Neuronal stem cell (in vitro differentiated cells): ENCODE measurements at regions not wholly inside any gene's neighbourhood (a gene's known extent, or its start where the extent isn't known, plus 50 kb on each side); places are given as distances from the start of the nearest gene placed in this dataset.

Source experiments
- DNase-seq: peaks from one replicate; pipeline ENCODE4 v3.0.0-alpha.2; 2013; ENCODE audit warnings: low spot score
- H2AFZ ChIP-seq: one replicate; pipeline ENCODE4 v1.6.1; 2013; ENCODE audit warnings: mild to moderate bottlenecking, low read length, inconsistent platforms
- H2AK5ac ChIP-seq: 2 replicates; pipeline ENCODE4 v1.6.1; 2013; ENCODE audit warnings: low read depth, mild to moderate bottlenecking, inconsistent platforms, low read length, moderate library complexity, mixed read lengths
- H2BK120ac ChIP-seq: 2 replicates; pipeline ENCODE4 v1.6.1; 2013; ENCODE audit warnings: low read depth, mild to moderate bottlenecking, inconsistent platforms, low read length, moderate library complexity, mixed read lengths
- H2BK12ac ChIP-seq: one replicate; pipeline ENCODE4 v1.6.1; 2013; ENCODE audit warnings: low read length, inconsistent platforms
- H2BK15ac ChIP-seq: 2 replicates; pipeline ENCODE4 v1.6.1; 2013; ENCODE audit warnings: mild to moderate bottlenecking, low read length, inconsistent platforms, mixed read lengths
- H2BK5ac ChIP-seq: one replicate; pipeline ENCODE4 v1.6.1; 2013; ENCODE audit warnings: inconsistent platforms, mild to moderate bottlenecking, low read length, moderate library complexity
- H3K14ac ChIP-seq: one replicate; pipeline ENCODE4 v1.6.1; 2013; ENCODE audit warnings: low read length, inconsistent platforms
- H3K18ac ChIP-seq: 2 replicates; pipeline ENCODE4 v1.6.1; 2013; ENCODE audit warnings: low read length, inconsistent platforms
- H3K23ac ChIP-seq: 2 replicates; pipeline ENCODE4 v1.6.1; 2013; ENCODE audit warnings: low read depth, mild to moderate bottlenecking, mixed read lengths, low read length, inconsistent platforms; ENCODE audit not compliant: poor library complexity
- H3K27ac ChIP-seq: replicated peaks from 3 replicates; pipeline ENCODE4 v1.5.1; 2013; ENCODE audit warnings: low read length, inconsistent platforms
- H3K27me3 ChIP-seq, 3 experiments: 2 replicates each; pipeline ENCODE4 v1.6.1; 2013; ENCODE audit warnings: low read length in 3 of 3, mild to moderate bottlenecking in 2 of 3, inconsistent platforms in 1 of 3, low read depth in 1 of 3, mixed read lengths in 1 of 3, moderate library complexity in 1 of 3; ENCODE audit not compliant: control insufficient read depth in 3 of 3, insufficient read depth in 3 of 3
- H3K36me3 ChIP-seq, 2 donors: replicated peaks in 1 of 2; 2 replicates each; pipeline ENCODE4 v1.6.1; 2013; ENCODE audit warnings: low read length in 2 of 2; ENCODE audit not compliant: control insufficient read depth in 2 of 2, insufficient read depth in 2 of 2
- H3K4ac ChIP-seq: 2 replicates; pipeline ENCODE4 v1.6.1; 2013; ENCODE audit warnings: inconsistent platforms, mild to moderate bottlenecking, low read length, moderate library complexity
- H3K4me1 ChIP-seq, 2 donors: 1 replicate in 1 of 2; 2 replicates in 1 of 2; pipeline ENCODE4 v1.6.1; 2013; ENCODE audit warnings: low read length in 2 of 2, low read depth in 1 of 2; ENCODE audit not compliant: control insufficient read depth in 2 of 2, insufficient read depth in 1 of 2
- H3K4me2 ChIP-seq: one replicate; pipeline ENCODE4 v1.6.1; 2013; ENCODE audit warnings: mild to moderate bottlenecking, low read length, inconsistent platforms; ENCODE audit not compliant: insufficient read depth, poor library complexity, severe bottlenecking
- H3K4me3 ChIP-seq, 2 donors: 2 replicates each; pipeline ENCODE4 v1.5.1; 2013; ENCODE audit warnings: low read length in 2 of 2, mild to moderate bottlenecking in 2 of 2, inconsistent platforms in 1 of 2, moderate library complexity in 1 of 2
- H3K79me1 ChIP-seq: one replicate; pipeline ENCODE4 v1.6.1; 2013; ENCODE audit warnings: low read depth, mild to moderate bottlenecking, inconsistent platforms, low read length, moderate library complexity
- H3K9ac ChIP-seq: one replicate; pipeline ENCODE4 v1.6.1; 2013; ENCODE audit warnings: mild to moderate bottlenecking, low read depth, low read length, inconsistent platforms; ENCODE audit not compliant: poor library complexity
- H3K9me3 ChIP-seq, 2 donors: replicated peaks in 1 of 2; 2 replicates each; pipeline versions ENCODE3 to v1.6.1; 2013; ENCODE audit warnings: low read length in 2 of 2, mild to moderate bottlenecking in 2 of 2, inconsistent platforms in 1 of 2, low read depth in 1 of 2, mixed read lengths in 1 of 2, moderate library complexity in 1 of 2; ENCODE audit not compliant: control insufficient read depth in 2 of 2, insufficient read depth in 1 of 2
- H4K8ac ChIP-seq: one replicate; pipeline ENCODE4 v1.6.1; 2013; ENCODE audit warnings: low read depth, mild to moderate bottlenecking, inconsistent platforms, low read length, moderate library complexity
- H4K91ac ChIP-seq: one replicate; pipeline ENCODE4 v1.6.1; 2013; ENCODE audit warnings: low read length, low read depth, mild to moderate bottlenecking, inconsistent platforms; ENCODE audit not compliant: poor library complexity
- WGBS, 2 donors: extraction: QIAGEN DNeasy Blood & Tissue Kit; methylation state at CpG; one replicate each; pipeline ENCODE4 v1.1.7; 2013; ENCODE audit warnings: missing lambda C conversion rate in 2 of 2, mixed read lengths in 1 of 2; ENCODE audit not compliant: insufficient read length in 2 of 2, insufficient replicate concordance in 1 of 2; ENCODE audit errors: extremely low coverage in 2 of 2; 5-methylcytosine and 5-hydroxymethylcytosine counted together

- H3K27ac ChIP-seq: no peak overlapping the region
- H3K4me2 ChIP-seq: no peak overlapping the region
- peaks cover 0 to 2% of the 10 kb centered on the region in 2 donors for H3K9me3 ChIP-seq
- H2AFZ ChIP-seq: peak overlapping the region; percentile 82
- no peak overlapping the region for H4K91ac ChIP-seq
- no peak overlapping the region for H3K9ac ChIP-seq
- H3K27me3 ChIP-seq: no peaks in the 10 kb centered on the region
- WGBS, 2 donors: no CpG with 5 or more reads among the region's 2 CpGs
- no peak overlapping the region for H2BK15ac ChIP-seq
- no peak for DNase-seq
- H3K4ac ChIP-seq: no peak overlapping the region
- H3K18ac ChIP-seq: no peak overlapping the region
- H3K23ac ChIP-seq: no peak overlapping the region
- no peaks in the 10 kb centered on the region for H3K36me3 ChIP-seq
- no peak overlapping the region for H3K14ac ChIP-seq
- H3K4me1 ChIP-seq: peaks cover 0 to 2% of the 10 kb centered on the region in 2 donors
- no peak overlapping the region for H2BK12ac ChIP-seq
- no peak overlapping the region for H2BK120ac ChIP-seq
- no peak overlapping the region for H3K4me3 ChIP-seq
- no peak overlapping the region for H2AK5ac ChIP-seq
- H4K8ac ChIP-seq: no peak overlapping the region
- H3K79me1 ChIP-seq: no peaks in the 10 kb centered on the region
- H2BK5ac ChIP-seq: no peak overlapping the region
Measured at GRCh38 chr2:126059379-126059778, 596.6 kb upstream of the GYPC start.

- WGBS, 2 donors: no CpG with 5 or more reads among the region's 3 CpGs
Measured at GRCh38 chr2:126085011-126085795, 570.8 kb upstream of the GYPC start.

GRCh38 chr2:126100962-126101361 is 555.0 kb upstream of the GYPC start:
- Histone ChIP-seq H4K91ac (no peak overlapping the region), H2AFZ (no peak overlapping the region)

More at GRCh38 chr2:126085011-126085795, 570.8 kb upstream of the GYPC start:
- H3K4me1 ChIP-seq: peaks cover 0 to 2% of the 10 kb centered on the region in 2 donors
- H4K8ac ChIP-seq: no peak overlapping the region
- DNase-seq: peak; percentile 24
- no peak overlapping the region for H3K4me3 ChIP-seq
- H4K91ac ChIP-seq: no peak overlapping the region
- H2AFZ ChIP-seq: no peak overlapping the region
- no peak overlapping the region for H3K4ac ChIP-seq
- H3K27ac ChIP-seq: peak overlapping the region; percentile 49
- no peaks in the 10 kb centered on the region for H3K79me1 ChIP-seq
- H2BK15ac ChIP-seq: no peak overlapping the region
- H3K14ac ChIP-seq: no peak overlapping the region
- H2BK120ac ChIP-seq: no peak overlapping the region
- no peak overlapping the region for H2AK5ac ChIP-seq
- no peak overlapping the region for H3K4me2 ChIP-seq
- no peaks in the 10 kb centered on the region for H3K36me3 ChIP-seq
- H3K9me3 ChIP-seq: no peaks in the 10 kb centered on the region
- no peak overlapping the region for H2BK12ac ChIP-seq
- no peak overlapping the region for H3K9ac ChIP-seq
- H3K18ac ChIP-seq: no peak overlapping the region
- no peak overlapping the region for H3K23ac ChIP-seq
- H3K27me3 ChIP-seq: no peaks in the 10 kb centered on the region
- H2BK5ac ChIP-seq: no peak overlapping the region

GRCh38 chr2:126106006-126106405 is 550.0 kb upstream of the GYPC start:
- Histone ChIP-seq H3K18ac (no peak overlapping the region), H3K4me2 (no peak overlapping the region), H4K91ac (no peak overlapping the region), H3K4ac (no peak overlapping the region), H3K14ac (no peak overlapping the region), H4K8ac (no peak overlapping the region), H2BK5ac (no peak overlapping the region), H3K23ac (no peak overlapping the region), H3K27ac (no peak overlapping the region), H2BK12ac (no peak overlapping the region), H3K9me3 (peaks cover 0 to 6% of the 10 kb centered on the region in 2 donors), H2AK5ac (no peak overlapping the region), H2BK120ac (no peak overlapping the region), H3K4me1 (no peaks in the 10 kb centered on the region), H3K4me3 (no peak overlapping the region), H2BK15ac (no peak overlapping the region), H3K9ac (no peak overlapping the region), H3K36me3 (no peaks in the 10 kb centered on the region), H2AFZ (no peak overlapping the region), H3K79me1 (no peaks in the 10 kb centered on the region), H3K27me3 (no peaks in the 10 kb centered on the region)
- WGBS, 2 donors: no CpG with 5 or more reads among the region's 3 CpGs
- DNase-seq: no peak

More at GRCh38 chr2:126100962-126101361, 555.0 kb upstream of the GYPC start:
- Histone ChIP-seq H3K4me2 (no peak overlapping the region), H2BK12ac (no peak overlapping the region), H2AK5ac (no peak overlapping the region), H3K9me3 (peaks cover 0 to 5% of the 10 kb centered on the region in 2 donors), H3K9ac (no peak overlapping the region), H3K36me3 (no peaks in the 10 kb centered on the region), H3K27me3 (no peaks in the 10 kb centered on the region), H2BK15ac (no peak overlapping the region), H3K4me3 (no peak overlapping the region), H3K14ac (no peak overlapping the region), H3K4ac (no peak overlapping the region), H2BK5ac (no peak overlapping the region), H3K4me1 (no peaks in the 10 kb centered on the region), H3K79me1 (no peaks in the 10 kb centered on the region), H2BK120ac (no peak overlapping the region), H3K18ac (no peak overlapping the region), H3K27ac (no peak overlapping the region), H3K23ac (no peak overlapping the region), H4K8ac (no peak overlapping the region)
- WGBS, 2 donors: no CpG with 5 or more reads among the region's 1 CpG
- DNase-seq: no peak
